ENCODE measurements at regions not wholly inside any gene's neighbourhood (a gene's known extent, or its start where the extent isn't known, plus 50 kb on each side); places are given as distances from the start of the nearest gene placed in this dataset.
"Not testable (repeated sequence)": the region's sequence is repeated elsewhere in the genome, so short reads cannot be mapped to it uniquely, and the experiment has no call there.

- no peak for DNase-seq
These were observed 97.5 kb downstream of the RGS2 start for GRCh38 chr1:192906334-192906733.

- DNase-seq, result no peak
These were observed 98.9 kb downstream of the RGS2 start for GRCh38 chr1:192907545-192908243.

DNA sequence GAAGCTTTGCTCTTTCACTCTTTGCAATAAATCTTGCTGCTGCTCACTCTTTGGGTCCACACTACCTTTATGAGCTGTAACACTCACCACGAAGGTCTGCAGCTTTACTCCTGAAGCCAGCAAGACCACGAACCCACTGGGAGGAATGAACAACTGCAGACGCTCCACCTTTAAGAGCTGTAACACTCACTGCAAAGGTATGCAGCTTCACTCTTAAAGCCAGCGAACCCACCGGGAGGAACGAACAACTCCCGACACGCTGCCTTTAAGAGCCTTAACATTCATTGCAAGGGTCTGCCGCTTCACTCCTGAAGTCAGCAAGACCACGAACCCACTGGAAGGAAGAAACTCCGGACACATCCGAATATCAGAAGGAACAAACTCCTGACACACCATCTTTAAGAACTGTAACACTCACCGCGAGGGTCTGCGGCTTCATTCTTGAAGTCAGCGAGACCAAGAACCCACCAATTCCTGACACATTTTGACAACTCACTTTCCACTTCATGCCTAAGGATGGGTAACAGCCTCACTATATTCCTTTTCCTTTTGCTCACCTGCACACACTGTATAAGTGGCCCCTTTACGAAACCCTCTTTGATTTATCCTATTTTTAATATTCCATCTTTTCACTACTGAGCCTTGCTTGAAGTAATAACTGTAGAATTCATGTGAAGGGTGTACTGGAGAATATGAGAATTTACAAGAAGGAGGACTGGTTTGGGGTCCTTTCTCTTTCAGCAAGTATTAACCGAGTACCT is 103.2 kb downstream of the RGS2 start:
- not testable (repeated sequence) for DNase-seq

GRCh38 chr1:192913683-192914082 is 104.8 kb downstream of the RGS2 start:
- DNase-seq, result no peak

DNA sequence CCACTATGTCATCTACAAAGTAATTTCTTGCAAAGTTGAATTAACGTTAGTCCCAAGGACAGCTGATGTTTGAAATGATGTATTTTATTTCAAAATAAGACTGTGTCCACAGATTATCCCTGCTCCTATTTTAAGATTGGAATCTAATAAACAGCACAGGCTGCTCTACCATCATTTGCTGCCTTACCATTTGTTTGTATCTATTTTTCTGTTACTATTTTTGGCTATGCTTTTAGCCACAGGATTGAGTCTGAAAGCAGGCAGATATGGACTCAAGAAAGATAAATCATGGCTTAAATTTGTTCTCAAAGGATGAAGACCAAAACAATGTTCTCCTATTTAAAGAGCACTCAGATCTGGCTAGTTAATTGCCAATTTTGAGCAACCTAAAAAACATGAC is 105.3 kb downstream of the RGS2 start:
- DNase-seq, result no peak

- no peak for DNase-seq
These were observed 105.9 kb downstream of the RGS2 start for GRCh38 chr1:192914696-192915095.

- DNase-seq, result no peak
These were observed 107.2 kb downstream of the RGS2 start for GRCh38 chr1:192916021-192916420.

- DNase-seq, result no peak
These were observed 109.4 kb downstream of the RGS2 start for GRCh38 chr1:192918259-192918658.

DNA sequence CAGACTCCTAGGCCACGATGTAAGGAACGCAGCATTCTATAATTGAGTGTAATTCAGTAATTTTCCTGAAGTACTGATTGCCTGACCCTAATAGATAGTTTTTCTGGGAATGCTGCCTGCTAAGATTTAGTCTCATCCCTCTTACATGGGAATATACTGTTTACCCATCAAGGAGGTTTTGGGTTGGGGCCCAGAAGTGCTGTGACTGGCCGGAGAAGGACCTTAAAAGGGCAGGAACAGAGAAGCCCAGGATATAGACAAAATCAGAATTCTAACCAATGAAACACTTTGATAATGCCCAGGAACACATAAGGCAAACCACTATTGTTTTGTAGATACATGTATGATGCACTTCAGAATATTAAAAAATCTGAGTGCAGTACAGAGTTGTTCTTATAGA is 111.6 kb downstream of the RGS2 start:
- DNase-seq, result no peak

GRCh38 chr1:192925609-192926008 is 116.8 kb downstream of the RGS2 start:
- DNase-seq, result no peak

DNA sequence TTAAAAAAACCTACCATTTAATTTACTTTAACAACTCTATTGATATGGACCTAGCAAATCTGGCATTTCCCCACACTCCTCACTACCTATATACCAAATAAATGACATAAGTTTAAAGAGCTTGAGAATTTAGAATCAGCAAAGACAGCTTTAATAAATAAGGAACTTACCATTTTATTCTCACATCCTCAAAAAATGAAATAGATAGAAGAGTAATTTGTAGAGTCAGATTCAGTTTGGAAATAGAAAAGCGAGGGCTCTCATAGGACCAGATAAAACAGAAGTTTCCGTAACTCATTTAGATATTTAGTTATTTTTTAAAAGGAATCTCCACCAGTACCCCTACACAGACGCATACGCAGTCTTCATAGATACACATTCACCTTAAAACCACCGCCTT is 117.9 kb downstream of the RGS2 start:
- no peak for DNase-seq

DNA sequence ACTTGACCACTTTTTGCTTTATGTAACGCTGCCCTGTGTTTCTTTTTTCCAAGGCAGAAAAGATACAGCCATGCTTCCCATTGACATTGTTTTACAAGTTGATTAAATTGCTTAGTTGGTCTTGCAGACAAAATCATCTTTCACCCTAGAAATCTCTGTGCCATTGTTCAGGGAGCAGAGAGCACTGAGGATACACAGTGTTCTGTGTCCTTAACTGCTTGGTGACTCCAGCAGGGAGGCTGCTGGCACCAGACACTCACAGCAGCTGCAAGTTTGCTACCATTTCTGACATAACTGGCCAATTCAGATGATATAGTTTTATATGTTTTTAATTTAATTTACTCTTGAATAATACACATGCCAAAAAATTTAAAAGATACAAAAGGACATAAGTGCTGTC is 118.7 kb downstream of the RGS2 start:
- no peak for DNase-seq

DNA sequence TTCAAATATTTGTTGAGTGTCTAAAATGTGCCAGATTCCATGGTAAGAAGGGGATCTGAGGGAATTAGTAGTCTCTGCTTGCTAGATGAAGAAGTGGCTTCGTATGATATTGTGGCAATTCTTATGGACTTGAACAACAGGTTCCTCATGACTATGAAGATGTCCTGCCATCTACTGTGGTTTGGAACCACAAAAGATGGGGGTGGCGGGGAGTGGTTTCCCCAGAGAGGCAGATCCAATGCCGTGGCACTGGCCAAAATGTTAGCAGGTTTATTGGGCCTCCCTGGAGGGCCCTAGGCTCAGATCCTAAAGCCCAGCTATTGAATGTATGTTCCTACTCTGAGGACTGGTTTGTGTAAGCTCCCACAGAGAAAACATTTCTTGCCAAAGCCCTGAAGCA is 120.8 kb downstream of the RGS2 start:
- DNase-seq, result no peak

DNA sequence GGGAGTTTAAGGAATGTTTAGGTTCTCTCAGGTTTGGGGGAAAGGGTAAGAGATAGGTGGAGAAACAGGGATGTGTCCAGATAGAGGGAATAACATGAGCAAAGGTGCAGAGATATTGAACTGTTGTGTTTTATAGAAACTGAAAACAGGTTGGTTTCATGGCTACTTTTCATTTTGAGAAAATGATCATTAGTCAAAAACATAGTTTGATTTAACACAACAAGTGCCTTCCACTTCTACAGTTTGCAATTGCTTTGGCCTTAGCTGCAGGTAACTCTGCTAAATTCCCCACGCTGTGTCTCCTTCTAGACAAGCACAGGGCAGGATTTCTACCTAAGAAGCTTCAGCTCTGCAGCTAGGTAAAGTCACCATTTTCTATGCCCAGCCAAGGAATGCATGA is 124.9 kb downstream of the RGS2 start:
- no peak for DNase-seq

DNA sequence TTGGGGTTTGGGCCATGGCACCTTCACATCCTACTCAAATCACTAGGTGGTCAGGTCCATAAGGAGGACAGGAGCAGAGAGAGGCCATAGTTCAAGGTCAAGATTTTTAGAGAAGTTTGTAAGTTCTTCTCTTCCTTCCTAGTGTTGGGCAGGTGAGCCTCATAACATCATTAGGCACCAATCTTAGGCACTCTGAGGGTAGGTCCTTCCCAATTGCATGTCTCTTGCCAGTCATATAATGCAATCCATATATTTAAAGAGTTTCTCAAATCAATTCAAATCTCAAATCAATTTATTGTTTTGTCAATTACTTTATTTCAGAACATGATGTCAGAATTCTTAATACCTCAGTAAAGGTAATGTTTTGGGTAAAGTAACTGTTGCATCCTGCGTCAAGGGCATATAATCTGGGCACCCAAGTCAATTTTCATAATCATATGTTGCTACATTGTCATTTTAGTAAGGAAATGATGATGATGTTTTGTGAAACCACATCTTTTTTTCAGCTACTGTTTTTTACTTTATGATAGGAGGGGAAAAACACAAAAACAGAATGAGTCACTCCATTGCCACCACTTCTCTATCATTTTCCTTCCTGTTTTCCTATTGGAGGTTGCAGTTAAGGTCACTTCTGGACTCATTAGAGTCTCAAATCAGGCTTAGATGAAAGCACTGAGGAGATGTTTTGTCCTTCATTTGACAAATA is 122.7 kb downstream of the UCHL5 start:
- no peak for DNase-seq

DNA sequence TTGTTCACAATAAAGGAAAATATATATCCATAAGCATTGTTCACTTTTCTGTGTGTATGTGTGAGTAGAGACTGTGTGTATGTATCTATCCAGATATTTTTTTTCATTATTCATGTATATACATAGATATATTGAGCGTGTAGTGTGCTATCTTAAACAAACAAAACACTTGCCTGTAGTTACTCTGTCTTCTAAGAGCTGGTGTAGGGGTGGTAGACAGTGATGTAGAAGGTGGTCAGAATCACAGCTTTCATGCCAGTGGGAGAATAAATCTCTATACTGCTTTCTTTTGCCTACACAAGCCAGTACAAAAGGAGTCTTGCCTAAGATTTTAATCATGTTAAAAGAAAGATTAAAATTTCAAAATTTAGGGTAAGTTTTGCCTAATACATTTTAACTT is 122.0 kb downstream of the UCHL5 start:
- no peak for DNase-seq

GRCh38 chr1:192939440-192939839 is 119.7 kb downstream of the UCHL5 start:
- DNase-seq, result no peak

DNA sequence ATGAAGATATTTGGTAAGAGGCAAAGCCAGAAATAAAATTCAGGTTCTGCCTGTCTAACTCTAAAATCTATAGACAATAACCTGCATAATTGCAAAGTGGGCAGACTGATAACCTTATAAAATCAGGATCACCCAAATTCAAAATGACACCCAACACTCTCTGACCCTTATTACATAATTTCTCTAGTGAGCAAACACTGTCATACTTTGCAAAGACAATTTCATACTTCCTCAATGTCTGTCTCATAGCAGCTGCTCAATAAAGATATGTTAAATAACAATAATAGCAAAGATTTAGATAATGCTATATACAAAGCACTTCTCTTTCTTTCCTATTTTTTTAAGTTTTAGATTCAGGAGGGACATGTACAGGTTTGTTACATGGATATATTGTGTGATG is 118.5 kb downstream of the UCHL5 start:
- DNase-seq, result no peak

GRCh38 chr1:192941722-192942411 is 117.3 kb downstream of the UCHL5 start:
- no peak for DNase-seq

- DNase-seq, result no peak
These were observed 116.1 kb downstream of the UCHL5 start for GRCh38 chr1:192943108-192943507.

- DNase-seq, result no peak
These were observed 115.6 kb downstream of the UCHL5 start for GRCh38 chr1:192943522-192943921.

DNA sequence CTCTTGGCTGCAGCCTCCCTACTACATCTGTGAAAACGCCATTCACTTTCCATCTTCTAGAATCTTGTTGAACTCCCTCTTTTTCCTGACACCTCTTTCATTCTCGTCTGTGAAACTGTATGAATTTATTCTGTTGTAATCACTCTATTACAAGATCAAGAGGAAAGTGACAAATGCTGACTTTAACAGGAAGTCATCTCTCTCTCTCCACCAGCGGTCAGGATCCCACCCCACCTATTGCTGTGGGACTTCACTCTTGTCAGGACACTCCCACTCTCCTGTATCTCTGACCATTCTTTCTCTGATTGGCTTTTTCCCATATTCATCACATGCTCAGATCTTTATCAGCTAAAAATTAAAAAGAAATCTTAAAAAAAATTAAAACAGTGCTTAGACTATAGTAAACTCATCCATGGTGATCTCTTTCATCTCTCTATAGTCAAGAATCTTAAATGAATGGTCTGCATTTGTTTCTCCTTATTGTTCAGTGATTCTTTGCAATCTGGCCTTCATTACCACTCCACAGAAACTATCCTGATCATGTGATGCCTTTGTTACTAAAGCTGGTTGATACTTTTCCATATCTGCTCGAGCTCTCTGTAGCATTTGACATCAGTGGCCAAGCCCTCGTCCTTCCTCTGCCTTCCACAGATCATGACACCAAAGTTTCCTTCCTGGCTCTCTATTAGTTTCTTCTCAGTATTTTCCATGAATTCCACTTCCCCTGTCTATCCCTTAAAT is 113.6 kb downstream of the UCHL5 start:
- no peak for DNase-seq
